WI38 (cell line): ENCODE measurements at regions not wholly inside any gene's neighbourhood (a gene's known extent, or its start where the extent isn't known, plus 50 kb on each side); places are given as distances from the start of the nearest gene placed in this dataset.

Source experiments
- H3K4me3 ChIP-seq: 2 replicates; pipeline ENCODE4 v1.5.1; 2011; ENCODE audit warnings: low read depth, mild to moderate bottlenecking, control low read depth, low read length
- CTCF ChIP-seq: IDR thresholded peaks from 2 replicates; pipeline ENCODE4 v1.5.1; 2012; ENCODE audit warnings: low read depth, mild to moderate bottlenecking, control low read depth, low read length

GRCh38 chr15:79197285-79197684 lies 85.2 kb upstream of the ANKRD34C start:
- H3K4me3 ChIP-seq = no peak overlapping the region
- no peak for TF ChIP-seq CTCF

GRCh38 chr15:79195802-79196201 lies 86.7 kb upstream of the ANKRD34C start:
- H3K4me3 ChIP-seq = no peak overlapping the region
- no peak for TF ChIP-seq CTCF

GRCh38 chr15:79195239-79195638 lies 87.3 kb upstream of the ANKRD34C start:
- no peak for TF ChIP-seq CTCF

GRCh38 chr15:79194386-79194785 lies 88.1 kb upstream of the ANKRD34C start:
- no peak for TF ChIP-seq CTCF

More at GRCh38 chr15:79195239-79195638, 87.3 kb upstream of the ANKRD34C start:
- H3K4me3 ChIP-seq = no peak overlapping the region

GRCh38 chr15:79193549-79193948 lies 89.0 kb upstream of the ANKRD34C start:
- TF ChIP-seq CTCF = no peak
- no peak overlapping the region for H3K4me3 ChIP-seq

More at GRCh38 chr15:79194386-79194785, 88.1 kb upstream of the ANKRD34C start:
- H3K4me3 ChIP-seq = no peak overlapping the region

GRCh38 chr15:79193103-79193502 lies 89.4 kb upstream of the ANKRD34C start:
- TF ChIP-seq CTCF = no peak
- no peak overlapping the region for H3K4me3 ChIP-seq

GRCh38 chr15:79192462-79193036 lies 90.0 kb upstream of the ANKRD34C start:
- TF ChIP-seq CTCF = no peak
- no peak overlapping the region for H3K4me3 ChIP-seq
